ENCODE measurements at regions not wholly inside any gene's neighbourhood (a gene's known extent, or its start where the extent isn't known, plus 50 kb on each side); places are given as distances from the start of the nearest gene placed in this dataset.

DNA sequence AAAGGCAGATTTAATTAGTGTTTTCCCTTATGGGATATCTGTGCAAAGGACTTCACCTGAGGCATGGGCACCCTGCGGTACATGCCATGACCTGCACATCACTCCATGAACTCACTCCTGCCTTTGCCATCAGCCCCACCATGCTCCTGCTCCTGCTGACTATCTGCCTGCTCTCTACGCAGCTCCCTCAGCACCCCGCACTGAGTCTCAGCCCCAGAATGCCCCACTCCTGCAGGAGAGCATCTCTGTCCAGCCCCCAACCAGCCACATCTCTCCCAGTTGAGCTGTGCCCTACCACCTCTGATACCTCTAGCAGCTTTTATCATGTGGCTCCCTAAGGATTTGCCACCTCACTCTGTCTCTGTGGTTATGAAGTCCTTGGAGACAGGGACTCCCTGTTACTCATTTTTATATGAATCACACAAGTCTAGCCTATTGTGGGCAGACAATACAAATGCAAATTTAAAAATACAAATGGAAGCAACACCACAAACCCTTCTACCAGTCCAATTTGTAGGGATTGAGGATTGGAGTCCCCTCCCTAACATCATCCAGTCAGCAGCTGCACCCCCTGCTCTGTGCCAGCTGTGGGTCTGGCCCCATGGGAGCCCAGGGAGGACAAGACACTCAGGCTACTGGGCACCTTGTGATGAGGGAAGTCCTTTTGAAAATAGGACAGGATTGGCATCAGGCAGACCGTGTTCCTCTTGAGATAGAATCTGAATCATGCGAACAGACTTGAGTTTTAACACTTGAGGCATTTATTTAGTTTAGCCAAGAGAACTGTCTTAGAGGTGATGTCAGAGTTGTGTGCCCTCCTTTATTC lies 689.6 kb upstream of the HS6ST1 start:
- Mint-ChIP-seq H3K4me3 (no peak overlapping the region), H3K27ac (no peak overlapping the region), H3K27me3 (no peaks in the 10 kb centered on the region), H3K9me3 (peaks cover 0 to 5% (median 0%) of the 10 kb centered on the region in 5 donors), H3K36me3 (no peaks in the 10 kb centered on the region), H3K4me1 (no peaks in the 10 kb centered on the region)
- POLR2A ChIA-PET: no interaction called here
- H3K36me3 ChIP-seq (ENCODE audit: insufficient read depth, low read length): no peaks in the 10 kb centered on the region
- CTCF ChIA-PET: no interaction called here
- H3K27me3 ChIP-seq (ENCODE audit: insufficient read depth, low read length, poor library complexity, severe bottlenecking): no peaks in the 10 kb centered on the region
- no peaks in the 10 kb centered on the region for H3K9me3 ChIP-seq (ENCODE audit: low read length)
- no peak for DNase-seq
- no peak overlapping the region for H3K4me3 ChIP-seq (ENCODE audit: low read length)
- no peaks in the 10 kb centered on the region for H3K4me1 ChIP-seq (ENCODE audit: insufficient read depth, low read length)
- no peak overlapping the region for H3K27ac ChIP-seq (ENCODE audit: low read depth, low read length)

GRCh38 chr2:129008881-129009554 lies 690.4 kb upstream of the HS6ST1 start:
- peaks cover 0 to 5% (median 0%) of the 10 kb centered on the region in 5 donors for H3K9me3 Mint-ChIP-seq
- H3K36me3 ChIP-seq (ENCODE audit: insufficient read depth, low read length): no peaks in the 10 kb centered on the region
- H3K27ac Mint-ChIP-seq: no peak overlapping the region
- no peaks in the 10 kb centered on the region for H3K4me1 Mint-ChIP-seq
- no peaks in the 10 kb centered on the region for H3K9me3 ChIP-seq (ENCODE audit: low read length)
- CTCF ChIA-PET: no interaction called here
- no peaks in the 10 kb centered on the region for H3K36me3 Mint-ChIP-seq
- no peak overlapping the region for H3K4me3 Mint-ChIP-seq
- H3K4me1 ChIP-seq (ENCODE audit: insufficient read depth, low read length): no peaks in the 10 kb centered on the region
- no peaks in the 10 kb centered on the region for H3K27me3 Mint-ChIP-seq
- no peak overlapping the region for H3K4me3 ChIP-seq (ENCODE audit: low read length)
- no peak for DNase-seq
- no peaks in the 10 kb centered on the region for H3K27me3 ChIP-seq (ENCODE audit: insufficient read depth, low read length, poor library complexity, severe bottlenecking)
- H3K27ac ChIP-seq (ENCODE audit: low read depth, low read length): no peak overlapping the region
- POLR2A ChIA-PET: no interaction called here

DNA sequence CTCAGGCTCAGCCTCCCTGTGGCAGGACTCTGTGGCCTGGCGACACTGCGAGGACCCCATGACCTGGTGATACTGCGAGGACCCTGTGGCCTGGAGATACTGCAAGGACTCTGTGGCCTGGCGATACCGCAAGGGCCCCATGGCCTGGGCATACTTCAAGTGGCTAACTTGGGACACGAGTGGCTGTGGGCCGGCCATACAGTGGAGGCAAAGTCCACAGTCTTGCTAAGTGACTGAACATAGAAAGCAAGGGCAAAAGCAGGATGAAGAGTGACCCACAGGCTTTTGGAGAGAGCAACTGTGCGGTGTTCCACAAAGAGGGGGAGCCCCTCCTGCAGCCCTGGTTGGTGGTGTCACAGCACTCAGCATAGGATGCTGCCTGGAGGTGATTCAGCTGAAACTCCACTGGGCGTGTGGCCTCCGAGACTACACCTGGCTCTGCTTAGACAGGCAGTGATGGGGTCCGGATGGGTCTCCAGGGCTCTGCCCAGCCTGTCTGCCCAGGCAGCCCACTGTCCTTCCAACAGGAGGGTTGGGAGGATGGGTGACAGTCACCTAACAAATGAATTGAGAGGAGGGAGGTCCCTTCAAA lies 691.0 kb upstream of the HS6ST1 start:
- H3K9me3 Mint-ChIP-seq: peaks cover 0 to 5% (median 0%) of the 10 kb centered on the region in 5 donors
- H3K4me1 Mint-ChIP-seq: no peaks in the 10 kb centered on the region
- H3K4me1 ChIP-seq (ENCODE audit: insufficient read depth, low read length): no peaks in the 10 kb centered on the region
- DNase-seq: no peak
- H3K36me3 Mint-ChIP-seq: no peaks in the 10 kb centered on the region
- no peaks in the 10 kb centered on the region for H3K27me3 ChIP-seq (ENCODE audit: insufficient read depth, low read length, poor library complexity, severe bottlenecking)
- no peaks in the 10 kb centered on the region for H3K9me3 ChIP-seq (ENCODE audit: low read length)
- H3K4me3 ChIP-seq (ENCODE audit: low read length): no peak overlapping the region
- no peaks in the 10 kb centered on the region for H3K27me3 Mint-ChIP-seq
- CTCF ChIA-PET: no interaction called here
- POLR2A ChIA-PET: no interaction called here
- no peak overlapping the region for H3K27ac ChIP-seq (ENCODE audit: low read depth, low read length)
- H3K36me3 ChIP-seq (ENCODE audit: insufficient read depth, low read length): no peaks in the 10 kb centered on the region
- no peak overlapping the region for H3K27ac Mint-ChIP-seq
- H3K4me3 Mint-ChIP-seq: no peak overlapping the region

DNA sequence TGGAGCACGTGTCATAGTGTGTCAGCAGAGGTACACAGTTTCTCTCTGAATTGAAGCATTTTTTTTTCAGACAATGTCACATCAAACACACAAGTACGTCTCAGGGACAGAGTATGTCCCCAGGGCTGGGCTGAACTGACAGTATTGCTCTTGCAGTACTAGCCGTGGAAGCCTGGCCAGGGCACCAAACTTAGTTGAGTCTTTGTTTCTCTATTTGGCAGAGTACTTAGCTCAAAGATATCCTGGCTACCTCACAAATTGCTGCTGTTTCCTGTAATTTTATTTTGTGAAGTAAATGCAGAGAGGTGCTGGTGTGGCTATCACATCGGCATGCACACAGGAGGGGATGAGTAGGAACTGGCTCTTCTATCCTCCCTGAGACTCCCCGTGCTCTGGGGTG lies 691.6 kb upstream of the HS6ST1 start:
- no peaks in the 10 kb centered on the region for H3K4me1 Mint-ChIP-seq
- no peaks in the 10 kb centered on the region for H3K27me3 Mint-ChIP-seq
- no peaks in the 10 kb centered on the region for H3K36me3 Mint-ChIP-seq
- no peak for DNase-seq
- ChIA-PET POLR2A (no interaction called here), CTCF (no interaction called here)
- no peak overlapping the region for H3K4me3 ChIP-seq (ENCODE audit: low read length)
- no peaks in the 10 kb centered on the region for H3K4me1 ChIP-seq (ENCODE audit: insufficient read depth, low read length)
- no peaks in the 10 kb centered on the region for H3K36me3 ChIP-seq (ENCODE audit: insufficient read depth, low read length)
- peaks cover 0 to 5% (median 0%) of the 10 kb centered on the region in 5 donors for H3K9me3 Mint-ChIP-seq
- no peak overlapping the region for H3K27ac ChIP-seq (ENCODE audit: low read depth, low read length)
- no peak overlapping the region for H3K4me3 Mint-ChIP-seq
- no peaks in the 10 kb centered on the region for H3K9me3 ChIP-seq (ENCODE audit: low read length)
- no peaks in the 10 kb centered on the region for H3K27me3 ChIP-seq (ENCODE audit: insufficient read depth, low read length, poor library complexity, severe bottlenecking)
- H3K27ac Mint-ChIP-seq: no peak overlapping the region

DNA sequence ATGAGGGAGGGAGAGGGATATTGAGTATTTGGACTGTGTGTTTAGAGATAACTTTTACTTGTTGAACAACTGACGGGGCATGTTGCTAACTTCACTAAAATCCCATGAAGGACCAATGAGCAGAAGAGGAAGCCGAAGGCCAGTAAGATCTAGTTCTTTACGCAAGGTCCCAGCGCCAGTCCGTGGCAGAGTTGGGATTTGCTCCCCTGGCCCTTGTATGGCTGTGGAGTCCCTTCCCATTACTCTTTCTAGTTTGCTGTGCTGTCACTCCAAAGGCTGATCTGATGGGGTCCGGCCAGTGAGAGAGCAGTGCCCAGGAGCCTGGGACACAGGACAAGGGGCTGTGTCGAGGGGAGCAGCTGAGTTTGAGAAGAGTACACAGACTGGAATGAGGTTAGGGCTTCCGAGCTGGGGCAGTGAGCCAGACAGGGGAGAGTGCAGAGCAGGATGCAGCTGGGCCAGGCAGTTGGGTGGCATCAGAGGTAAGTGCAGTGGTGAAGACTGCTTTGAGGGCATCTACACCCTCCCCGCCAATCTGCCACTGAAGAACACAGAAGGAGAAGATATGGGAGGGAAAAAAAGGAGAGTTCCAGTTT lies 692.9 kb upstream of the HS6ST1 start:
- Mint-ChIP-seq H3K27me3 (no peaks in the 10 kb centered on the region), H3K4me3 (no peak overlapping the region), H3K4me1 (no peaks in the 10 kb centered on the region), H3K9me3 (peaks cover 0 to 8% (median 1%) of the 10 kb centered on the region in 5 donors), H3K27ac (no peak overlapping the region), H3K36me3 (no peaks in the 10 kb centered on the region)
- Histone ChIP-seq H3K4me1 (ENCODE audit: insufficient read depth, low read length) (no peaks in the 10 kb centered on the region), H3K27me3 (ENCODE audit: insufficient read depth, low read length, poor library complexity, severe bottlenecking) (no peaks in the 10 kb centered on the region), H3K36me3 (ENCODE audit: insufficient read depth, low read length) (no peaks in the 10 kb centered on the region), H3K9me3 (ENCODE audit: low read length) (no peaks in the 10 kb centered on the region), H3K4me3 (ENCODE audit: low read length) (no peak overlapping the region), H3K27ac (ENCODE audit: low read depth, low read length) (no peak overlapping the region)
- POLR2A ChIA-PET: no interaction called here
- DNase-seq: no peak
- CTCF ChIA-PET: no interaction called here

DNA sequence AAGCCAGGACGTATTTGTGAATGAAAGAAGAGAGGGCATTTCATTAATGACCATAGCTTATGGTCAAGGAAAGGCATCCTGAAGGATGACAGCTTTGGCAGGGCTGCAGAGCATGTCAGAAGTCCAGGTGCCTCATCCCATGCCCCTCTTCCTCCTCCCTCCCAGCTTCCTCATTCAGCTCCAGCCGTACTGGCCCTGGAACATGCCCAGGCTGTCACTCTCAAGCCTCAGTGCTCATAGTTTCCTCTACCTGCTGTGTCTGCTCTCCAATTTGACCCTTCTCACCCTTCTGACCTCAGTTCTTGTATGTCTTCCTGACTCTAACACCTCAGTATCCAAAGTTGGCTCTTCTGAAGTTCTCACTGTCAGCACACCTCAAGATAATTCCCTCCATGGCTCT lies 695.8 kb upstream of the HS6ST1 start:
- Histone ChIP-seq H3K27me3 (ENCODE audit: insufficient read depth, low read length, poor library complexity, severe bottlenecking) (no peaks in the 10 kb centered on the region), H3K9me3 (ENCODE audit: low read length) (no peaks in the 10 kb centered on the region), H3K27ac (ENCODE audit: low read depth, low read length) (no peak overlapping the region), H3K36me3 (ENCODE audit: insufficient read depth, low read length) (no peaks in the 10 kb centered on the region), H3K4me3 (ENCODE audit: low read length) (no peak overlapping the region), H3K4me1 (ENCODE audit: insufficient read depth, low read length) (no peaks in the 10 kb centered on the region)
- H3K9me3 Mint-ChIP-seq: peaks cover 0 to 4% (median 1%) of the 10 kb centered on the region in 5 donors
- no peak overlapping the region for H3K27ac Mint-ChIP-seq
- CTCF ChIA-PET: no interaction called here
- H3K4me1 Mint-ChIP-seq: no peaks in the 10 kb centered on the region
- H3K36me3 Mint-ChIP-seq: no peaks in the 10 kb centered on the region
- peaks cover 0 to 3% of the 10 kb centered on the region in 2 donors for H3K27me3 Mint-ChIP-seq
- DNase-seq: no peak
- H3K4me3 Mint-ChIP-seq: no peak overlapping the region
- POLR2A ChIA-PET: no interaction called here

GRCh38 chr2:129015397-129016285 lies 697.0 kb upstream of the HS6ST1 start:
- Mint-ChIP-seq H3K9me3 (peaks cover 0 to 4% (median 1%) of the 10 kb centered on the region in 5 donors), H3K27me3 (peaks cover 0 to 4% of the 10 kb centered on the region in 2 donors), H3K27ac (no peak overlapping the region), H3K4me3 (no peak overlapping the region), H3K4me1 (no peaks in the 10 kb centered on the region), H3K36me3 (no peaks in the 10 kb centered on the region)
- Histone ChIP-seq H3K4me1 (ENCODE audit: insufficient read depth, low read length) (no peaks in the 10 kb centered on the region), H3K4me3 (ENCODE audit: low read length) (no peak overlapping the region), H3K9me3 (ENCODE audit: low read length) (no peaks in the 10 kb centered on the region), H3K27ac (ENCODE audit: low read depth, low read length) (no peak overlapping the region), H3K36me3 (ENCODE audit: insufficient read depth, low read length) (no peaks in the 10 kb centered on the region), H3K27me3 (ENCODE audit: insufficient read depth, low read length, poor library complexity, severe bottlenecking) (no peaks in the 10 kb centered on the region)
- DNase-seq: no peak
- ChIA-PET POLR2A (no interaction called here), CTCF (no interaction called here)
